Peyer's patch (tissue), 4 donors: ENCODE measurements at regions not wholly inside any gene's neighbourhood (a gene's known extent, or its start where the extent isn't known, plus 50 kb on each side); places are given as distances from the start of the nearest gene placed in this dataset.

Experiments
- CTCF ChIP-seq, 6 experiments: fragments of 450-650 bp in 4 of 6; fragments of 200-600 bp in 2 of 6; sonication (generic) in 1 of 6; IDR thresholded peaks; one replicate each; pipeline ENCODE4 v1.5.1; 2017 to 2019; ENCODE audit warnings: antibody characterized with exemption in 6 of 6, mild to moderate bottlenecking in 3 of 6, moderate library complexity in 1 of 6
- POLR2A ChIP-seq, 2 donors: fragments of 450-650 bp; IDR thresholded peaks; one replicate each; pipeline ENCODE4 v1.5.1; 2017; ENCODE audit warnings: antibody characterized with exemption in 2 of 2, mild to moderate bottlenecking in 2 of 2, moderate library complexity in 2 of 2

DNA sequence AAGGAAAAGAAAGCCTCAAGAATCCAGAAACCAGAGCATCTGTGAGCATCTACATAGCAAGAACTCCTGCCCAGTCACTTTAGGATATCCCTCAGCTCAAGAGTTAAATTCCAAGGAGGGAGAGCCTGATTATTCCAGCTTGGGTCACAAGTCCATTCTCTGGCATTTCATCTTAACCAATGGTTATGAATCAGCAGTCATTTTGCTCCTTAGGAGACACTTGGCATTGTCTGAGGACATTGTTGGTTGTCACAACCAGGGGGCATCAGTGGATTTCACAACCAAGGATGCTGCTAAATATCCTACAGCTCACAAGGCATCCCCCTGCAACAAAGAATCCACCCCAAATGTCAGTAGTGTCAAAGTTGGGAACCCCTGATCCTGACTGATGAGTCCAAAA, 51.0 kb upstream of the LMCD1 start:
- TF ChIP-seq CTCF (IDR thresholded peaks at IDR 0.05) (no peak), POLR2A (IDR thresholded peaks at IDR 0.05) (no peak)
